DOHH2 (cell line): ENCODE measurements at regions not wholly inside any gene's neighbourhood (a gene's known extent, or its start where the extent isn't known, plus 50 kb on each side); places are given as distances from the start of the nearest gene placed in this dataset.

Source experiments
- H3F3A ChIP-seq: fragments of 200-600 bp; sonication (generic), shearing (Covaris generic); 2 replicates; pipeline ENCODE4 v1.6.0; 2016; ENCODE audit warnings: antibody characterized with exemption, mild to moderate bottlenecking; ENCODE audit not compliant: control insufficient read depth, insufficient read depth
- H3K27ac ChIP-seq: fragments of 200-600 bp; sonication (generic); 2 replicates; pipeline ENCODE4 v1.5.1; 2014; ENCODE audit warnings: low read depth, mild to moderate bottlenecking, low read length, moderate library complexity
- H3K27me3 ChIP-seq: fragments of 200-600 bp; sonication (generic); 2 replicates; pipeline ENCODE4 v1.6.1; 2014; ENCODE audit warnings: mild to moderate bottlenecking, low read length, mixed read lengths; ENCODE audit not compliant: control insufficient read depth
- H3K36me3 ChIP-seq: fragments of 200-600 bp; sonication (generic); 2 replicates; pipeline ENCODE4 v1.6.1; 2014; ENCODE audit warnings: mild to moderate bottlenecking, low read length, moderate library complexity, mixed read lengths; ENCODE audit not compliant: control insufficient read depth
- H3K4me1 ChIP-seq: fragments of 200-600 bp; sonication (generic); 2 replicates; pipeline ENCODE4 v1.6.1; 2014; ENCODE audit warnings: mild to moderate bottlenecking, low read length, mixed read lengths; ENCODE audit not compliant: control insufficient read depth
- H3K4me2 ChIP-seq: fragments of 200-600 bp; sonication (generic); 2 replicates; pipeline ENCODE4 v1.6.0; 2014; ENCODE audit warnings: mild to moderate bottlenecking, low read length, moderate library complexity
- H3K4me3 ChIP-seq: fragments of 200-600 bp; sonication (generic); 2 replicates; pipeline ENCODE4 v1.5.1; 2014; ENCODE audit warnings: mild to moderate bottlenecking, low read length, mixed read lengths
- H3K79me2 ChIP-seq: fragments of 200-600 bp; sonication (generic); 2 replicates; pipeline ENCODE4 v1.6.1; 2014; ENCODE audit warnings: mild to moderate bottlenecking, low read length, mixed read lengths; ENCODE audit not compliant: control insufficient read depth
- H3K9me2 ChIP-seq: fragments of 200-600 bp; sonication (generic); replicated peaks from 2 replicates; pipeline ENCODE4 v1.6.1; 2014; ENCODE audit warnings: mild to moderate bottlenecking, low read length, mixed read lengths; ENCODE audit not compliant: control insufficient read depth
- H3K9me3 ChIP-seq: fragments of 200-600 bp; sonication (generic); 2 replicates; pipeline ENCODE4 v1.6.1; 2014; ENCODE audit warnings: antibody characterized with exemption, low read length, mixed read lengths; ENCODE audit not compliant: control insufficient read depth, insufficient read depth
- H4K20me1 ChIP-seq: fragments of 200-600 bp; sonication (generic); 2 replicates; pipeline ENCODE4 v1.6.0; 2014; ENCODE audit warnings: low read depth, mild to moderate bottlenecking, antibody characterized with exemption, low read length, moderate library complexity; ENCODE audit not compliant: control insufficient read depth, insufficient read depth
- EZH2phosphoT487 ChIP-seq: fragments of 200-600 bp; sonication (generic); IDR thresholded peaks from 2 replicates; pipeline ENCODE4 v1.6.1; 2017; ENCODE audit warnings: borderline replicate concordance, mild to moderate bottlenecking, antibody characterized with exemption, low read length, moderate library complexity, mixed read lengths
- TF ChIP-seq, protein P1 (sequence below): fragments of 200-600 bp; sonication (generic); IDR thresholded peaks from one replicate; pipeline ENCODE4 v1.5.1; 2014; ENCODE audit warnings: antibody characterized with exemption, mild to moderate bottlenecking, low read depth, low read length; ENCODE audit not compliant: poor library complexity, severe bottlenecking

DNA sequence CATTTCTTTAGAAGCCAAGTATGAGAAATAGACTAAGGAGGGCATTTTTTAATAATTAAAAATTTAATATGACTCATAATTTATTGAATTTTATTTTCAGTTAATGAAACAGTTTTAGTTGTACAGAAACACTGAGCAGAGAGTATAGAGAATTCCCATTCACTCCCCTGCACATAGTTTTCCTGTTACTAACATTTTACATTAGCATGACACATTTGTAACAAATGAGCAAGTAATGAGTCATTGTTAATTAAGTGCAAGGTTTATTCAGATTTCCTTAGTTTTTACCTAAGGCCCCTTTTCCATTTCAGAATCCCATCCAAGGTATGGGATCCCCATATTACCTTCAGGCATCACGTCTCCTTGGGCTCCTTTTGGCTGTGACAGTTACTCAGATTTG lies 271.5 kb upstream of the FZD8 start:
- no peaks in the 10 kb centered on the region for H3K9me3 ChIP-seq
- H3K9me2 ChIP-seq = no peaks in the 10 kb centered on the region
- H3K36me3 ChIP-seq = no peaks in the 10 kb centered on the region
- no peaks in the 10 kb centered on the region for H3K27me3 ChIP-seq
- H3K27ac ChIP-seq = no peak overlapping the region
- H4K20me1 ChIP-seq = no peaks in the 10 kb centered on the region
- no peaks in the 10 kb centered on the region for H3K4me1 ChIP-seq
- no peak overlapping the region for H3K4me2 ChIP-seq
- no peak for TF ChIP-seq EZH2phosphoT487
- TF ChIP-seq, protein P1, sequence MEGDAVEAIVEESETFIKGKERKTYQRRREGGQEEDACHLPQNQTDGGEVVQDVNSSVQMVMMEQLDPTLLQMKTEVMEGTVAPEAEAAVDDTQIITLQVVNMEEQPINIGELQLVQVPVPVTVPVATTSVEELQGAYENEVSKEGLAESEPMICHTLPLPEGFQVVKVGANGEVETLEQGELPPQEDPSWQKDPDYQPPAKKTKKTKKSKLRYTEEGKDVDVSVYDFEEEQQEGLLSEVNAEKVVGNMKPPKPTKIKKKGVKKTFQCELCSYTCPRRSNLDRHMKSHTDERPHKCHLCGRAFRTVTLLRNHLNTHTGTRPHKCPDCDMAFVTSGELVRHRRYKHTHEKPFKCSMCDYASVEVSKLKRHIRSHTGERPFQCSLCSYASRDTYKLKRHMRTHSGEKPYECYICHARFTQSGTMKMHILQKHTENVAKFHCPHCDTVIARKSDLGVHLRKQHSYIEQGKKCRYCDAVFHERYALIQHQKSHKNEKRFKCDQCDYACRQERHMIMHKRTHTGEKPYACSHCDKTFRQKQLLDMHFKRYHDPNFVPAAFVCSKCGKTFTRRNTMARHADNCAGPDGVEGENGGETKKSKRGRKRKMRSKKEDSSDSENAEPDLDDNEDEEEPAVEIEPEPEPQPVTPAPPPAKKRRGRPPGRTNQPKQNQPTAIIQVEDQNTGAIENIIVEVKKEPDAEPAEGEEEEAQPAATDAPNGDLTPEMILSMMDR = no peak
- H3F3A ChIP-seq = no peaks in the 10 kb centered on the region
- no peak overlapping the region for H3K4me3 ChIP-seq
- H3K79me2 ChIP-seq = no peaks in the 10 kb centered on the region

DNA sequence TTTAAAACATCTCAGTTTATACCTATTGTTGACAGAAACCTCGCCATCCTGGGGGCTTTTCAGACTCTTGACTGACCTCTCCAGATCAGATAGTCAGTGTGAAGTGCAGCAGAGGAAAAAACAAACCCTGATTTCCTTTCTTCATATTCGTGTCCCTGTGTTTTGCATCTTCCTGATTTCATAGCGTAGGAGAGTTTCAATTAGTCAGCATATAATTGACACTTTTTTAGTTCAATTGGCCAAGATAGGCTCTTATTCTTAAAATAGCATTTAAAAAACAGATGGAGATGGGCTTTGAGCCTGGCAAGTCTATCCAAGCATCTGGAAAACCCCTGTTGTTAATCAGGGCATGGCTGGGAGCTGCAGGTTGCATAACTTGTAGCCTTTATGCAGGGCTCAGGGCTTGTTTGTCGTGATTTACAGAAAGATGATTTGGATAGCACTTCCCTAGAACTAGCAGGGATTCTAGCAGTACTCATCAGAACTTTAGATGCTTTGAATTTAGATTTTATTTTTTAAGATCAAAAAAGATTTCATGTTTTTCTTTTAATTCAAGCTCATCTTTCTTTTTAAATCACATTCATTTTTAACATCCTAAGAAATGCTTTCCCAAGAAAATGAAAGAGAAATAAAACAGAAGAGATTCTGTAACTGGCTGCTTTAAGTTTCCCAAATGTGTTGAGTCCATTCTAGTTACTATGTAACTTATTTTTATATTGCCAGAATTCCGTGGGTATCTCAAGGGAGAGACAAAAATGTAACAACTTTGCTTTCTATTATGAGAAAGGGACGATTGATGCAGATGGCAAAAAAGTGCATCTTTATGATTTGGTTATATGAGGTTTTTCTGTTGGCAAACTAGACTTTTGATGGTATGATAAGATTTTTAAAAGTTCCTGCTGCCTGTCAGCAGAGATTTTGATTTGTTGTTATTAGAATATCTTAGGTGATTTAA lies 270.8 kb upstream of the FZD8 start:
- Histone ChIP-seq H4K20me1 (no peaks in the 10 kb centered on the region), H3K9me2 (no peaks in the 10 kb centered on the region), H3K79me2 (no peaks in the 10 kb centered on the region), H3K4me3 (no peak overlapping the region), H3K27me3 (no peaks in the 10 kb centered on the region), H3K4me2 (no peak overlapping the region), H3K9me3 (no peaks in the 10 kb centered on the region), H3K36me3 (no peaks in the 10 kb centered on the region), H3K27ac (no peak overlapping the region), H3K4me1 (no peaks in the 10 kb centered on the region), H3F3A (no peaks in the 10 kb centered on the region)
- TF ChIP-seq EZH2phosphoT487 = no peak
- TF ChIP-seq, protein P1 = no peak

DNA sequence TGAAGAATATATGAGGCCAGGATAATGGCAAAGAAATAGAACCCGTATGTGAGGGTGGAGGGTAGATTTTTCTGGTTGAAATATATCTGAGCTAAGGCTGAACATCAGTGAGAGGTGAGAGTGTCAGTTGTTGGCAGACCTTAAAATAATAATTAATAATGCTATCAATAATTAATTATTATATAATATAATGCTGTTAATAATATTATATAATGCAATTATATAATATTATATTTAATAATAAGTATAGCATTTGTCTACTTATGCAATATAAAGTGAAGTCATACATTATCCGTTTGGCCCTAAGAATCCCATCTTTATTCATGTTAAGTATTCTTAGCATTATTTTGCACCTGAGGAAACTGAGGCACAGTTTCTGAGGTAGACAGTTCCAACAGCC lies 269.9 kb upstream of the FZD8 start:
- Histone ChIP-seq H3K36me3 (no peaks in the 10 kb centered on the region), H3K4me3 (no peak overlapping the region), H4K20me1 (no peaks in the 10 kb centered on the region), H3K4me2 (no peak overlapping the region), H3F3A (no peaks in the 10 kb centered on the region), H3K4me1 (no peaks in the 10 kb centered on the region), H3K27me3 (no peaks in the 10 kb centered on the region), H3K27ac (no peak overlapping the region), H3K79me2 (no peaks in the 10 kb centered on the region), H3K9me3 (no peaks in the 10 kb centered on the region), H3K9me2 (no peaks in the 10 kb centered on the region)
- TF ChIP-seq EZH2phosphoT487 = no peak
- TF ChIP-seq, protein P1 = no peak
